ENCODE measurements at regions not wholly inside any gene's neighbourhood (a gene's known extent, or its start where the extent isn't known, plus 50 kb on each side); places are given as distances from the start of the nearest gene placed in this dataset.

DNA sequence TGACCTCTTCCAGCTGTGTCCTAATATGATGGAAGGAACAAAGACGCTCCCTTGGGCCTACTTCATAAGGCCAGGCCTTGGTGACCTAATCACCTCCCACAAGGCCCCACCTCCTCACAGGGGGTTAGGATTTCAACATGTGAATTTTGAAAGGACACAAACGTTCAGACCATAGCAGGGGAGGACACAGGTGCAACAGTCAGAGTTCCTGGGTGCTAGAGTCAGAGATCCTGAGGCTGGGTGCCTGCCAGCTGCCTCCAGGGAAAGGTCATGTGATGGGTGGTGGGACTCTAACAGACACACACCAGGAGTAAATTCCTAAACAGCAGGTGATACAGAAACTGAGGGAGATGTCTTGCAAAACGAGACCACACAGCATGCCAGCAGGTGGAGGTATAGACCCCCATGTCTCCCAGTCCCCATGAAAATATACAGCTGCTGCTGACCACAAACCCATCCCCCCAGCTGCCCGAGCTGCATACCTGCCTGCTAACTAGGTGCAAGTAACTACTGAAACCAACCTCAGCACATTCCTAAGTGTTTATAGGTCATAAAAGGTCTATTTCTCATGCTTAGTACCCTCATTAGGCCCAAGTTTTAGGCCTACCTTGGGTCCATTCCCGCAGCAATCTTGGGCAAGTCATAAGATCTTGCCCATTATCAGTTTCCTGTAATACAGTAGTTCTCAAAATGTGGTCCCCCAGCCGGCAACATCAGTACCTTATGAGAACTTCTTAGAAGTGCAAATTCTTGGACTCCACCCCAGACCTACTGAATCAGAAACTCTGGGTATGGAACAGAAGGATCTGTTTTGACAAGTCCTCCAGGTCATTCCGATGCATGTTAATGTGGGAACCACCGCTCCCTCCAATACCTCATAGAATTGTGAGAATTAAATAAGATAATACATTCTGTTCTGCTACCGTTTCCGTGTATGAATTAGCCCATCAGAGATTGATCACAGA is 245.3 kb downstream of the ENC1 start:
- H3K4me2 ChIP-seq (ENCODE audit: low read length): no peak overlapping the region
- no peaks in the 10 kb centered on the region for H3K27me3 ChIP-seq (ENCODE audit: insufficient read depth, low read depth, low read length)
- TF ChIP-seq, protein P1, sequence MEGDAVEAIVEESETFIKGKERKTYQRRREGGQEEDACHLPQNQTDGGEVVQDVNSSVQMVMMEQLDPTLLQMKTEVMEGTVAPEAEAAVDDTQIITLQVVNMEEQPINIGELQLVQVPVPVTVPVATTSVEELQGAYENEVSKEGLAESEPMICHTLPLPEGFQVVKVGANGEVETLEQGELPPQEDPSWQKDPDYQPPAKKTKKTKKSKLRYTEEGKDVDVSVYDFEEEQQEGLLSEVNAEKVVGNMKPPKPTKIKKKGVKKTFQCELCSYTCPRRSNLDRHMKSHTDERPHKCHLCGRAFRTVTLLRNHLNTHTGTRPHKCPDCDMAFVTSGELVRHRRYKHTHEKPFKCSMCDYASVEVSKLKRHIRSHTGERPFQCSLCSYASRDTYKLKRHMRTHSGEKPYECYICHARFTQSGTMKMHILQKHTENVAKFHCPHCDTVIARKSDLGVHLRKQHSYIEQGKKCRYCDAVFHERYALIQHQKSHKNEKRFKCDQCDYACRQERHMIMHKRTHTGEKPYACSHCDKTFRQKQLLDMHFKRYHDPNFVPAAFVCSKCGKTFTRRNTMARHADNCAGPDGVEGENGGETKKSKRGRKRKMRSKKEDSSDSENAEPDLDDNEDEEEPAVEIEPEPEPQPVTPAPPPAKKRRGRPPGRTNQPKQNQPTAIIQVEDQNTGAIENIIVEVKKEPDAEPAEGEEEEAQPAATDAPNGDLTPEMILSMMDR (IDR thresholded peaks at IDR 0.05; ENCODE audit: poor library complexity, severe bottlenecking): no peak
- H3K9me3 ChIP-seq (ENCODE audit: low read length): no peaks in the 10 kb centered on the region
- H2AFZ ChIP-seq (ENCODE audit: low read depth, low read length): no peak overlapping the region
- no peaks in the 10 kb centered on the region for H3K9me2 ChIP-seq (ENCODE audit: insufficient read depth, low read length)
- no peaks in the 10 kb centered on the region for H3K79me2 ChIP-seq (replicated peaks; ENCODE audit: insufficient read depth, low read length)
- H3K9ac ChIP-seq (ENCODE audit: low read length): no peak overlapping the region
- no peaks in the 10 kb centered on the region for H3F3A ChIP-seq (ENCODE audit: insufficient read depth, low read length, poor library complexity, severe bottlenecking)
- H4K20me1 ChIP-seq (ENCODE audit: insufficient read depth): no peaks in the 10 kb centered on the region
- H3K4me3 ChIP-seq (ENCODE audit: low read length): no peak overlapping the region
- H3K36me3 ChIP-seq (ENCODE audit: insufficient read depth, low read length): no peaks in the 10 kb centered on the region
- H3K27ac ChIP-seq (ENCODE audit: low read length): no peak overlapping the region

DNA sequence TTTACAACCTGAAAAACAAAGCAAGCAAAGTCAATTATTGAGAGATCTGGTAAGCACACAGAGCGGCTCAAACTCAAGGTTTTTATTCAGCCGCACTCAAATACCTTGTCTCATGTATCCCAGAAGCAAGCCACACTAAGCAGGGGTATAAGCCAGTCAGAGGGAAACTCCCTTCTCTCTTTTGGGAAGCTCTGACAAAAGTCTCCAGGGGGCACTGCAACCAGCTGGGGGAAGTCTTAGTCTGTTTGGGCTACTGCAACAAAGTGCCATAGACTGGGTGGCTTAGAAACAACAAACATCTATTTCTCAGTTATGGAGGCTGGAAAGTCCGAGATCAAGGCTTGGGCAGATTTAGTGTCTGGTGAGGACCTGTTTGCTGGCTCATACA is 246.0 kb downstream of the ENC1 start:
- Histone ChIP-seq H3K9me2 (ENCODE audit: insufficient read depth, low read length) (no peaks in the 10 kb centered on the region), H4K20me1 (ENCODE audit: insufficient read depth) (no peaks in the 10 kb centered on the region), H3F3A (ENCODE audit: insufficient read depth, low read length, poor library complexity, severe bottlenecking) (no peaks in the 10 kb centered on the region), H3K27me3 (ENCODE audit: insufficient read depth, low read depth, low read length) (no peaks in the 10 kb centered on the region), H3K36me3 (ENCODE audit: insufficient read depth, low read length) (no peaks in the 10 kb centered on the region), H3K9ac (ENCODE audit: low read length) (no peak overlapping the region), H3K27ac (ENCODE audit: low read length) (no peak overlapping the region), H3K9me3 (ENCODE audit: low read length) (no peaks in the 10 kb centered on the region), H3K4me2 (ENCODE audit: low read length) (no peak overlapping the region), H2AFZ (ENCODE audit: low read depth, low read length) (no peak overlapping the region), H3K79me2 (replicated peaks; ENCODE audit: insufficient read depth, low read length) (no peaks in the 10 kb centered on the region), H3K4me3 (ENCODE audit: low read length) (no peak overlapping the region)
- TF ChIP-seq EZH2 (IDR thresholded peaks at IDR 0.05; ENCODE audit: borderline replicate concordance, insufficient read depth, low read length, poor library complexity, severe bottlenecking): no peak
- TF ChIP-seq TAF1 (IDR thresholded peaks at IDR 0.05; ENCODE audit: low read depth): no peak
- TF ChIP-seq POLR2AphosphoS5 (IDR thresholded peaks at IDR 0.05): no peak
- no peak for TF ChIP-seq RAD21 (conservative IDR thresholded peaks at IDR 0.05)
- TF ChIP-seq, protein P2, sequence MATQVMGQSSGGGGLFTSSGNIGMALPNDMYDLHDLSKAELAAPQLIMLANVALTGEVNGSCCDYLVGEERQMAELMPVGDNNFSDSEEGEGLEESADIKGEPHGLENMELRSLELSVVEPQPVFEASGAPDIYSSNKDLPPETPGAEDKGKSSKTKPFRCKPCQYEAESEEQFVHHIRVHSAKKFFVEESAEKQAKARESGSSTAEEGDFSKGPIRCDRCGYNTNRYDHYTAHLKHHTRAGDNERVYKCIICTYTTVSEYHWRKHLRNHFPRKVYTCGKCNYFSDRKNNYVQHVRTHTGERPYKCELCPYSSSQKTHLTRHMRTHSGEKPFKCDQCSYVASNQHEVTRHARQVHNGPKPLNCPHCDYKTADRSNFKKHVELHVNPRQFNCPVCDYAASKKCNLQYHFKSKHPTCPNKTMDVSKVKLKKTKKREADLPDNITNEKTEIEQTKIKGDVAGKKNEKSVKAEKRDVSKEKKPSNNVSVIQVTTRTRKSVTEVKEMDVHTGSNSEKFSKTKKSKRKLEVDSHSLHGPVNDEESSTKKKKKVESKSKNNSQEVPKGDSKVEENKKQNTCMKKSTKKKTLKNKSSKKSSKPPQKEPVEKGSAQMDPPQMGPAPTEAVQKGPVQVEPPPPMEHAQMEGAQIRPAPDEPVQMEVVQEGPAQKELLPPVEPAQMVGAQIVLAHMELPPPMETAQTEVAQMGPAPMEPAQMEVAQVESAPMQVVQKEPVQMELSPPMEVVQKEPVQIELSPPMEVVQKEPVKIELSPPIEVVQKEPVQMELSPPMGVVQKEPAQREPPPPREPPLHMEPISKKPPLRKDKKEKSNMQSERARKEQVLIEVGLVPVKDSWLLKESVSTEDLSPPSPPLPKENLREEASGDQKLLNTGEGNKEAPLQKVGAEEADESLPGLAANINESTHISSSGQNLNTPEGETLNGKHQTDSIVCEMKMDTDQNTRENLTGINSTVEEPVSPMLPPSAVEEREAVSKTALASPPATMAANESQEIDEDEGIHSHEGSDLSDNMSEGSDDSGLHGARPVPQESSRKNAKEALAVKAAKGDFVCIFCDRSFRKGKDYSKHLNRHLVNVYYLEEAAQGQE (IDR thresholded peaks at IDR 0.05; ENCODE audit: borderline replicate concordance): no peak
- TF ChIP-seq, protein P1 (IDR thresholded peaks at IDR 0.05; ENCODE audit: poor library complexity, severe bottlenecking): no peak
- no peak for TF ChIP-seq SMC3 (conservative IDR thresholded peaks at IDR 0.05; ENCODE audit: poor library complexity)
